ENCODE measurements at regions not wholly inside any gene's neighbourhood (a gene's known extent, or its start where the extent isn't known, plus 50 kb on each side); places are given as distances from the start of the nearest gene placed in this dataset.

DNA sequence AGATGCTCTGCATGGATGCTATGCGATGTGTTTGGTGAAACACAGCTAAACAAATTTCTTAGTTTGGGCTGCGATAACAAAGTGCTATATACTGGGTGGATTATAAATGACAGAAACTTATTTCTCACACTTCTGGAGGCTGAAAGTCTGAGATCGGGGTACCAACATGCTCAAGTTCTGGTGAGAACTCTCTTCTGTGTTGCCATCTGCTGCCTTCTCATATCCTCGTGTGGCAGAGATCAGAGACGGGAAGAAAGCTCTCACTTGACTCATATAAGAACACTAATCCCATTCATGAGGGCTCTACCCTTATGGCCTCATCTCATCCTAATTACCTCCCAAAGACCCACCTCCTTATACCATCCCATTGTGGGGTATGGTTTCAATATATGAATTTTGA, 162.0 kb upstream of the DTNBP1 start:
- no peak overlapping the region for H3K18ac ChIP-seq (ENCODE audit: insufficient read length, low read depth, low read length)
- H3K36me3 Mint-ChIP-seq (ENCODE audit: insufficient read depth in 1 of 3, low read depth in 3 of 3): no peaks in the 10 kb centered on the region
- H3K4me3 Mint-ChIP-seq: no peak overlapping the region

More for the DNA sequence above, 162.0 kb upstream of the DTNBP1 start:
- no peak overlapping the region for H2BK15ac ChIP-seq (ENCODE audit: low read depth, low read length)
- H3K9ac ChIP-seq (ENCODE audit: extremely low read depth, insufficient read length, low read length): no peak overlapping the region
- H2AFZ ChIP-seq (ENCODE audit: low read length): no peak overlapping the region
- H3K4ac ChIP-seq (ENCODE audit: low read depth, low read length): no peak overlapping the region
- no peaks in the 10 kb centered on the region for H3K79me1 ChIP-seq (ENCODE audit: insufficient read depth, low read depth, low read length, poor library complexity, severe bottlenecking)
- H2BK5ac ChIP-seq (ENCODE audit: insufficient read length, low read length): no peak overlapping the region
- no peak overlapping the region for H3K14ac ChIP-seq (ENCODE audit: insufficient read depth, low read length)
- H3K23ac ChIP-seq (ENCODE audit: insufficient read length, low read depth, low read length): no peak overlapping the region
- no peak overlapping the region for H2BK20ac ChIP-seq (ENCODE audit: low read depth, low read length, poor library complexity, severe bottlenecking)
- no peak overlapping the region for H3K27ac Mint-ChIP-seq
- H3K23me2 ChIP-seq (ENCODE audit: insufficient read length, low read depth, low read length, poor library complexity, severe bottlenecking): no peaks in the 10 kb centered on the region
- H4K20me1 ChIP-seq (ENCODE audit: control insufficient read depth, insufficient read depth, insufficient read length): no peaks in the 10 kb centered on the region
- H3K79me2 ChIP-seq (ENCODE audit: insufficient read depth, low read length): no peaks in the 10 kb centered on the region
- H2BK120ac ChIP-seq (ENCODE audit: low read depth, low read length, poor library complexity, severe bottlenecking): no peak overlapping the region
- H4K5ac ChIP-seq (ENCODE audit: insufficient read length, low read depth, low read length): no peak overlapping the region
- no peaks in the 10 kb centered on the region; a peak in 1 of 5 replicates for H3K9me3 Mint-ChIP-seq
- H2AK5ac ChIP-seq (ENCODE audit: insufficient read length, low read length): no peak overlapping the region
- H3K4me1 ChIP-seq (ENCODE audit: insufficient read depth, low read length): no peaks in the 10 kb centered on the region
- no CpG with 5 or more reads among the region's 5 CpGs for WGBS (ENCODE audit: extremely low coverage, insufficient read length, low lambda C conversion rate)
- H3K4me2 ChIP-seq (ENCODE audit: insufficient read depth, insufficient read length, low read length): no peak overlapping the region
- no peaks in the 10 kb centered on the region for H3K27me3 ChIP-seq (ENCODE audit: insufficient read depth, low read length)
- H3K9me3 ChIP-seq (ENCODE audit: control insufficient read depth, low read depth, low read length): no peaks in the 10 kb centered on the region
- no peak overlapping the region for H4K8ac ChIP-seq (replicated peaks; ENCODE audit: insufficient read length, low read depth, low read length)
- TF ChIP-seq, protein P1, sequence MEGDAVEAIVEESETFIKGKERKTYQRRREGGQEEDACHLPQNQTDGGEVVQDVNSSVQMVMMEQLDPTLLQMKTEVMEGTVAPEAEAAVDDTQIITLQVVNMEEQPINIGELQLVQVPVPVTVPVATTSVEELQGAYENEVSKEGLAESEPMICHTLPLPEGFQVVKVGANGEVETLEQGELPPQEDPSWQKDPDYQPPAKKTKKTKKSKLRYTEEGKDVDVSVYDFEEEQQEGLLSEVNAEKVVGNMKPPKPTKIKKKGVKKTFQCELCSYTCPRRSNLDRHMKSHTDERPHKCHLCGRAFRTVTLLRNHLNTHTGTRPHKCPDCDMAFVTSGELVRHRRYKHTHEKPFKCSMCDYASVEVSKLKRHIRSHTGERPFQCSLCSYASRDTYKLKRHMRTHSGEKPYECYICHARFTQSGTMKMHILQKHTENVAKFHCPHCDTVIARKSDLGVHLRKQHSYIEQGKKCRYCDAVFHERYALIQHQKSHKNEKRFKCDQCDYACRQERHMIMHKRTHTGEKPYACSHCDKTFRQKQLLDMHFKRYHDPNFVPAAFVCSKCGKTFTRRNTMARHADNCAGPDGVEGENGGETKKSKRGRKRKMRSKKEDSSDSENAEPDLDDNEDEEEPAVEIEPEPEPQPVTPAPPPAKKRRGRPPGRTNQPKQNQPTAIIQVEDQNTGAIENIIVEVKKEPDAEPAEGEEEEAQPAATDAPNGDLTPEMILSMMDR (conservative IDR thresholded peaks at IDR 0.05): no peak
- H3T11ph ChIP-seq (ENCODE audit: low read length): no peak overlapping the region
- H3K56ac ChIP-seq (ENCODE audit: insufficient read length, low read depth, low read length): no peak overlapping the region
- H3K27me3 Mint-ChIP-seq (ENCODE audit: low read depth): peaks cover 29% of the 10 kb centered on the region
- no peak overlapping the region for H2BK12ac ChIP-seq (ENCODE audit: insufficient read length, low read depth, low read length)
- no peak for DNase-seq
- H4K91ac ChIP-seq (ENCODE audit: insufficient read length, low read depth, low read length): no peak overlapping the region
- no peak overlapping the region for H3K27ac ChIP-seq (ENCODE audit: insufficient read length, low read depth, low read length)
- H3K4me1 Mint-ChIP-seq: peaks cover 3 to 14% of the 10 kb centered on the region in 2 experiments
